GM19240 (cell line): ENCODE measurements at regions not wholly inside any gene's neighbourhood (a gene's known extent, or its start where the extent isn't known, plus 50 kb on each side); places are given as distances from the start of the nearest gene placed in this dataset.

Source experiments
- DNase-seq: peaks from one replicate; pipeline ENCODE4 v3.0.0; 2011; ENCODE audit warnings: low spot score; ENCODE audit not compliant: insufficient read length

DNA sequence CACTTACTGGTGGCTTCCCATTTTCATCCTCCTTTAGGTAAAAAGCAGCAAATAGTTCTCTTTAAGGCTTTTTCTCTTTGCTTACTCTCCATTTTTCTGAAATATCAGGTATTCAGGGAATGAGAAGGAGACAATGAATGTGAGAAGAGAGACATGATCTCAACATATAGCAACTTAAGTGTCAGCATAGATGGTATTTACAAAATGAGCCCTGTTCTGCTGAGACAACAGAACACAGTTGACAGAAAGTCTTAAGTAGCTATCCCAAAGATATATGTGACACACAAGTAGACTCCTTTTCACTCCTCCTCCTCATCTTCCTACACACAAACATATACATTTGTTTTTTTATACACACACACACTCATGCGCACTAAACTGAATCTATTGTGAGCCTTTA lies 649.3 kb upstream of the WWC1 start:
- DNase-seq, result no peak

DNA sequence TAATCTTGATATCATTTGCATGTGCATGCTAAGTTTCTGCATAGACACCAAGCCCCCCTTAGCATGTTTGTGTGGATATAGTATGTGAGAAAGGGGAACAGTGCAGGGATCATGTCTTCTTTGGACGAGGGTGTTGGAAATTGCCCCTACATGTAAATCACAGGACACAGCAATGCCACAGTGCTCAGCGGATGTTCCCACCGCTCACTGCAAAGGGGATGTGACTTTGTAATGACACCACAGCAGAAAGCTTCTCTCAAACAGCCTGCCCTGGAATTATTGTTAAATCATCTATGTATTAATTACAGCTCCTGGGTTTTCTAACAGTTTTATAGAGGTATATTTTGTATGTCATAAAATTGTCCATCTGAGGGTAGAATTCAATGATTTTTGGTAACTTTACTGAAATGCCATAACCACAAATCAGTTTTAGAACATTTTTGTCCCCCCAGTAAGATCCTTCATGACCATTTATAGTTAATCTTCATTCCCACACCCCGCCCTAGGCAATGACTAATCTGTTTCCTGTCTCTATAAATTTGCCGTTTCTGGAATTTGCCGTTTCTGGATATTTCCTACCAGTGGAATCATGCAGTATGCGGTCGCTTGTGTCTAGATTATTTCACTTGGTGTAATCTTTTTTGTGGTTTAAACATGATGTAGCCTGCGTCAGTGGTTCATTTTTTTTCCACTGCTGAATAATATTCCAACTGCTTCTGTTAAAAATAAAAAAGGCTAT lies 648.5 kb upstream of the WWC1 start:
- DNase-seq, result no peak

DNA sequence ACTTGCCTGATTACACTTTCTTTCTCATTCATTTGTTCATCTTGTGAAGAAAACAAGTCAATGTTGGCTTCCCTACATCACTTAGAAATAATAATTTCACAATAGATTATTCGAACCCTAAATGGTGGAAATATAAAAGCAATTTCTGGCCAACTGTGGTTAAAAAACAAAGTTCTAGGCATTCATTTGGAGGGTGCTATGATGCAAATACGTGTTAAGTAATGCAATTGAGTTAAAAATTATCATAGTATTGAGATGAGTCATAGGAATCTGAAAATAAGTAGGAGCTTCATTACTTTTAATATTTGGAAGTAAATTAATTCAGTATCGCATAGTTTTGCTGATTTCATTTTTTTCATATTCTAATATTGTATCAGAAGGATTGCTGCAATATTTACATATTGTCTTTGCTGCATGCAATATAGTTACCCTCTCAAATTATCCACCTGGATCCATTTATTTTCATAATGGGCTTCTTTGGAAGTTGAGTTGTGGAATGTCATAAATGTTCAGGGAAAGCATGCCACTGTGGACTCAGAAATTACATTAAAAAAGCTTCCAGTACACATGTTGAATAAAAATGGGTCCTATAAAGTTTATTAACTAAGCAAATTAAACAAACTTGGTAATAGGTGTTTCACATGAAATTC lies 647.7 kb upstream of the WWC1 start:
- no peak for DNase-seq

GRCh38 chr5:167644619-167645018 lies 646.8 kb upstream of the WWC1 start:
- no peak for DNase-seq

GRCh38 chr5:167649471-167649870 lies 642.0 kb upstream of the WWC1 start:
- no peak for DNase-seq

- DNase-seq, result no peak
Measured at GRCh38 chr5:167652690-167653089, 638.8 kb upstream of the WWC1 start.

DNA sequence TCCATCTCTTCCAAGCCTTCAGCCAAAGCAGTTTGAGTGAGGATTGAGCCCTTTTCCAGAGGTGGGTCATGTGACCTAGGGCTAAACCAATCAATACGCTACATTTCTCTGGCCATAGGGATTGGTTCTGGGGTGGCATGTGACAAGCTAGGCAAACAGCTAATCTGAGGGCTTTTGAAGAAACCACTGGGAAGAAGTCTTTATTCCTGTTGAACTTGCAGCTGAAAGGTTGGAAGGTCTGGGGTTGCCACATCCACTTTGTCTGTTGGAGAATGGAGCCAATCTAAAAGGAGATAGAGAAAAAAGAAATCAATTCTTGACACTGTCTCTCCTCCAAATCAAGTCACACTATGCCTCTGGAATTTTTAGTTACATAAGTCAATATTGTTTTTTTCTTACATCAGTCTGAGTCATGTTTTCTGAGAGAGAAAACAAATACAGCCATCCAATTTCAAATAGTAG lies 637.8 kb upstream of the WWC1 start:
- no peak for DNase-seq

DNA sequence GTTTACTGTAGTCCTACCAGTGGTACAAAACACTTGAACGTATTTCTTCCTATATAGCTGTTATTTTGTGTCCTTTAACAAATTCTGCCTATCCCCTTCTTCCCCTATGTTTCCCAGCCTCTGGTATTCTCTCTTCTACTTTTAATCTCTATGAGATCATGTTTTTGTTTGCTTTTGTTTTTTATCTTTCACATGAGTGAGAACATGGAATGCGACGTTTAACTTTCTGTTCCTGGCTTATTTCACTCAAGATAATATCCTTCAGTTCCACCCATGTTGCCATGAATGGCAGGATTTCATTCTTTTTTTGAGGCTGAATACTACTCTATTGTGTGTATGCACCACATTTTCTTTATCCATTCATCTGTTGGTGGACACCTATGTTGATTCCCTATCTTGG lies 634.4 kb upstream of the WWC1 start:
- DNase-seq, result no peak

- no peak for DNase-seq
Measured at GRCh38 chr5:167658889-167659288, 632.6 kb upstream of the WWC1 start.

- no peak for DNase-seq
Measured at GRCh38 chr5:167661605-167662004, 629.8 kb upstream of the WWC1 start.

GRCh38 chr5:167664222-167664804 lies 627.1 kb upstream of the WWC1 start:
- DNase-seq, result no peak

DNA sequence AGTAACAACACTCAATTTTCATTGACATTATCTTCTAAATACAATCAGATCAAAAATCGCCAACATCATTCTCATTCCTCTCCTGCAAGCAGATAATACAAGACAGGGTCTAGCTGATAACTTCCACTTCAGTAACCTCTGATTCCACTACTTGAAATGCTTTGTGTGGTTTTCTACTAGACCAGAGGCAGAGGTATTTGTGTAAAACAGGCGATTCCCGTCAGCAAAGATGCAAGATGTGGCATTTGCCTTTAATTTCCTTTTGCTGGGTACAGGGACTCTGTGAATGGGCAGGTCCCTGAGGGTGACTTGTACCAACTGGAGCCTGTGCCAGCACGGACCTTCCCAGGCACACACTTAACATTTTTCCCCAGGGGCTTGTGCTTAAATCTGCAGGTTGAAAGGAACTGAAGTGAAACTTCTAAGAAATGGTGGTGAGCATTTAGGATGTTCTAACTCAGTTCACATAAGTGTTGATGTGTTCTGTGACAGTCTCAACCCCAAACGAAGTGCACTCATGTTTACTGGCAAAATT lies 625.5 kb upstream of the WWC1 start:
- no peak for DNase-seq

GRCh38 chr5:167671176-167671575 lies 620.3 kb upstream of the WWC1 start:
- no peak for DNase-seq

GRCh38 chr5:167673942-167674341 lies 617.5 kb upstream of the WWC1 start:
- no peak for DNase-seq

GRCh38 chr5:167678481-167678880 lies 613.0 kb upstream of the WWC1 start:
- no peak for DNase-seq

DNA sequence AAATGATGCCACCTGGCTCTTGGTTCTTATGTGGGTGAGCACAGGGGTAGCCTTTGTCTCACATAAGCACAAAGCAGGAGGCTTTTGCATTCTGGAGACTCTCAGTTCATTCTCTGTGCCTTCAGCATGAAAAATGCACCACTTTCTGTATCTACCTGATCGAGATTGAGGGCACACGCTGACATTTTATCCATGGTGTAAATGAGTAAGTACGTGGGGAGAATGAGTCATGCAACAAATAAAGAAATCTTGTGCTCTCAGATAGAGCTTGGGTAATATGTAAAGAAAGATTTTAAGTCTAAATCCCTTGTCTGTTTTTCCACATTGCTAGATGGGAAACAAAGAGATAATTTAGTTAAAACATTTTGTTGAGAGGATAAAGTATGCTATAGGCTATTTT lies 607.2 kb upstream of the WWC1 start:
- DNase-seq, result no peak

DNA sequence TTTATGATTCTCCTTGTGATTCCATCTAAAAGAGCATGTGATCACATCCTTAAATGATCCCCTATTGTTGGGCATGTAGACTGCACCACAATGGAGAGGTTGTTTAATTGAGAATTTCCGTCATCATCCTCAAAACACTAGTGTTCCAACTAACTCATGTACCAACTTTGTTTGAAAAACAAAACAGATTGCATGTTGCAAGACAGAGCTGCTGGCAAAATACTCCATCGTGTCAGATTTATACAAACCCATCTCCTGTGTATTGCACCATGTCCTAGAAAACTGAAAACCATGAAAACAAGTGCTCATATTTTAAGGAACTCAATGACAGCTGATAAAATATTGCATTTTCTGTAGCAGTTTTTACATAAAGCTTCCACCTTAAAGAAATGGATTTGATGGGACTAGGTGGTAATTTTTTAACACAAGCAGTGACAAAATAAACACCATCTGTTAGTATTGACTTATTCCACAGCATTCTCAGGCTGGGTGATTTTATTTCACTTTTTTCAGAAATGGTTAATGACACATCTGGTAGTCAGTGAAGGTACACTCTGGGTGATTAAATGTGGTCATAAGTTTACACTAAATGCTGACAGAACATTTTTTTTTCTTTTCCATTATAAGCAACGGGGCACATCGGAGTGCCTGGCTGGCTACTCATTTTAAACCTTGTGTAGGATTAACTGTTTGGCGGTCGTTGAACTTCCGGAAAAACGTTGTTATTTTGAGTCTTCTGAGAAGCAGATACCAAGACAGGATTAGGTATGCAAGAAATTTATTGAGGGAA lies 602.9 kb upstream of the WWC1 start:
- DNase-seq, result no peak

- no peak for DNase-seq
Measured at GRCh38 chr5:167694325-167695147, 596.9 kb upstream of the WWC1 start.

GRCh38 chr5:167696558-167697314 lies 594.7 kb upstream of the WWC1 start:
- DNase-seq, result no peak

DNA sequence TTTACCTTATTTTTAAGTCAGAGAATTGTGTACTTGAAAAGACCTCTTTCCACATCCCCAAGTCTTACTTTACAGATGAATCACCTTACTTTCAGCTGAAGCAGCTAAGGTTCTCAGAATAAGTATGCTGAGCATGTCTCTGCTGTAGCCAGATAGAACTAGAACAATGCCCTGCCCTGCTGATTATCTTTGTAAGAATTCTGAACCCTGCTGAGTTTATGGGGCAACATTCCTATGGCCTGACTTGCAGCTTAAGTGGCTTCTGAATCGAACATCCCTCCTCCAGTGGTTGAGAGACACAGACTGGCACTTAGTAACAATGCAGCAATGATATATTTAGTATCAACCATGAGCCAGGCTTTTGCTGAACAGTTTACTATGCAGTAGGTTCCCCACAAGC lies 592.0 kb upstream of the WWC1 start:
- no peak for DNase-seq
